ENCODE measurements at regions not wholly inside any gene's neighbourhood (a gene's known extent, or its start where the extent isn't known, plus 50 kb on each side); places are given as distances from the start of the nearest gene placed in this dataset.

GRCh38 chr18:4511166-4511565 lies 56.1 kb upstream of the DLGAP1 start:
- DNase-seq = no peak

- no peak for DNase-seq
Observed at GRCh38 chr18:4510711-4511110, 55.6 kb upstream of the DLGAP1 start.

DNA sequence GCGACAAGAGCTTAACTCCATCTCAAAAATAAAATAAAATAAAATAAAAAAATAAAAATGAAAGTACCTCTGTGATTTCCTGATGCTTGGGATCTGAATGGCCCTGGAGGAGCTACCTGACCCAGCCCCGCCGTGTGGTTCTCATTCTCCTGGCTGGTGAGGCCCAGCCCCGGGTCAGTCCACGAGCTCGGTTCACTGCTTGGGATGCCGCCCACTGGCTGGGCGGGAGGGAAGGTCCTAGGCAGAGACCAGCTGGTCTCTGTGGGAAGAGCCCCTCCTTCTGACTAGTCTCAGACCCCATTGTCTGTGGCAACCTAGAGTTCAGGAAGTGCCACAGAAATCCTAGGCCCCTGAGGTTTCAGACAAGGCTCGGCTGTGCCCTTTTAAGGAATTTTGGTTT lies 55.1 kb upstream of the DLGAP1 start:
- no peak for DNase-seq

Data from CD4-positive, alpha-beta T cell treated with Interleukin-4 for 1 hour (primary cell).